Central memory CD8-positive, alpha-beta T cell (primary cell): ENCODE measurements at regions not wholly inside any gene's neighbourhood (a gene's known extent, or its start where the extent isn't known, plus 50 kb on each side); places are given as distances from the start of the nearest gene placed in this dataset.

Source experiments
- ATAC-seq: fragments of 150-1000 bp; cut with Tn5 transposase; replicated peaks from 2 replicates; pipeline ENCODE4 v1.10.0; 2022; ENCODE audit warnings: mild to moderate bottlenecking, moderate FRiP score, moderate number of reproducible peaks; ENCODE audit not compliant: poor library complexity, severe bottlenecking; ENCODE audit errors: extremely low read depth
- DNase-seq, 2 donors: peaks; one replicate each; pipeline ENCODE4 v3.0.0; 2021; ENCODE audit warnings: low spot score in 2 of 2
- H3K27ac Mint-ChIP-seq: one replicate; pipeline ENCODE4 v1.8.0; 2022; ENCODE audit warnings: low read depth, mild to moderate bottlenecking, moderate library complexity, mixed read lengths
- H3K27me3 Mint-ChIP-seq: one replicate; pipeline ENCODE4 v1.8.0; 2022; ENCODE audit warnings: mixed read lengths
- H3K36me3 Mint-ChIP-seq: one replicate; pipeline ENCODE4 v1.8.0; 2022; ENCODE audit warnings: mild to moderate bottlenecking, moderate library complexity, mixed read lengths; ENCODE audit not compliant: insufficient read depth
- H3K4me1 Mint-ChIP-seq: one replicate; pipeline ENCODE4 v1.8.0; 2022; ENCODE audit warnings: mixed read lengths
- H3K4me3 Mint-ChIP-seq: one replicate; pipeline ENCODE4 v1.8.0; 2022; ENCODE audit warnings: mild to moderate bottlenecking, moderate library complexity, mixed read lengths
- H3K9me3 Mint-ChIP-seq: one replicate; pipeline ENCODE4 v1.8.0; 2022; ENCODE audit warnings: mixed read lengths

DNA sequence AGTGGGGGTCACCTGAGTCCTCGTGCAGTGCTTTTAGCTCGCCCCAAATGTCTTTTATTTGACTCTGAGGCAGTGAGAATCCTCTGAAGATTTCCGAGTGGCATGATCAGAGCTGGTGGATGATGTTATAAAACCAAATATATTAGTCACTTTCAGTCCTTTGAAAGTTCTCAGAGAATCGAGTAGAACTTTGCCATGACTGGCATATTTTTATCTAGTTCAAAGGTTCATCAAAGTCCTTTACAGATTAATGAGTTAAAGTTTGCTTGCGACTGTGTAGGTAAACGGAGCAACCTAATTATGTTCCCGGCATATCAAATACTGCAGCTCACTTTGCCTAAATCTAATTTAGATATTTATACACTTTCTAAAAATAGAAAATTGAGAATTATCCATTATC is 498.5 kb upstream of the NOX3 start:
- Mint-ChIP-seq H3K4me3 (no peak overlapping the region), H3K27me3 (no peaks in the 10 kb centered on the region), H3K4me1 (no peaks in the 10 kb centered on the region), H3K9me3 (peaks cover 10% of the 10 kb centered on the region), H3K27ac (no peak overlapping the region), H3K36me3 (no peaks in the 10 kb centered on the region)
- DNase-seq: no peak
- ATAC-seq: no peak

DNA sequence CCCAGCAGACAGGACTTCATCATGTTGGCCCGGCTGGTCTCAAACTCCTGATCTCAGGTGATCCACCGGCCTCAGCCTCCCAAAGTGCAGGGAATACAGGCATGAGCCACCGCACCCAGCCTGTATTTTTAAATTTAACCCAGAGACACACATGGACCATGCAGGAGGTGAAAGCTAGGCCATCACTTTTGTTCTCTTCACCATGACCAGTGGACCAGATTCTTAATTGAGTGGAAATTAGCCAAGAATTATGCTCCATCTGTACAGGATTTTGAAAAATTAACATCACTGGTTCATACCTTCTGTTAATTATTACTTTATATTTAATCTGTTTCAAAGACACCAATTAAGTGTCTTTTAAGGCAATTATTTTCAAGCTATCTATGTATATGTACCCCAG is 493.6 kb upstream of the NOX3 start:
- ATAC-seq (no peak), DNase-seq (no peak)
- peaks cover 16% of the 10 kb centered on the region for H3K9me3 Mint-ChIP-seq
- no peaks in the 10 kb centered on the region for H3K4me1 Mint-ChIP-seq
- H3K4me3 Mint-ChIP-seq: no peak overlapping the region
- no peaks in the 10 kb centered on the region for H3K27me3 Mint-ChIP-seq
- H3K27ac Mint-ChIP-seq: no peak overlapping the region
- H3K36me3 Mint-ChIP-seq: no peaks in the 10 kb centered on the region

DNA sequence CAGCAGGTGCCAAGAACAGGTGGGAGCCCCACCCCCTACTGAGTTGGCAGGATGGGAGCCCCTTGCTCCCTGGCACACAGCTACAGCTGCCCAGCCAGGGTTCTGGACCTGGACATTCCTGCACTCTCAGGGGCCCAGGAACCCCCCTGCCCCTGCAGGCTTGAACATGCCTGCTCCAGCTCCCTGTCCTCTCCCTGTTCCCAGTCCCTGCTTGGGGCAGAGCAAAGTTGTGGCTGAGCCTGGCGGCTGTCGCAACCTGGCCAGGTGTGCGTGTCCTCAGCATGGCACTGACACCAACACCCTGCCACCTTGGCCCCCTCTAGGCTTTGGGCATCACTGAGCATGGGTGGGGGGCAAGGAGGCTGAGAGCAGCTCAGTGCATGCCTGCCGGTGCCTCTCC is 491.2 kb upstream of the NOX3 start:
- no peaks in the 10 kb centered on the region for H3K4me1 Mint-ChIP-seq
- H3K36me3 Mint-ChIP-seq: no peaks in the 10 kb centered on the region
- no peak overlapping the region for H3K27ac Mint-ChIP-seq
- no peaks in the 10 kb centered on the region for H3K27me3 Mint-ChIP-seq
- H3K4me3 Mint-ChIP-seq: no peak overlapping the region
- ATAC-seq: no peak
- DNase-seq: no peak
- peaks cover 12% of the 10 kb centered on the region for H3K9me3 Mint-ChIP-seq

GRCh38 chr6:155943635-155944034 is 488.0 kb upstream of the NOX3 start:
- no peak for ATAC-seq
- Mint-ChIP-seq H3K36me3 (no peaks in the 10 kb centered on the region), H3K27ac (no peak overlapping the region), H3K4me3 (no peak overlapping the region), H3K9me3 (peaks cover 12% of the 10 kb centered on the region), H3K4me1 (no peaks in the 10 kb centered on the region), H3K27me3 (no peaks in the 10 kb centered on the region)
- no peak for DNase-seq

GRCh38 chr6:155939253-155939652 is 483.6 kb upstream of the NOX3 start:
- Mint-ChIP-seq H3K9me3 (peaks cover 6% of the 10 kb centered on the region), H3K4me3 (no peak overlapping the region), H3K27ac (no peak overlapping the region), H3K27me3 (no peaks in the 10 kb centered on the region), H3K36me3 (no peaks in the 10 kb centered on the region), H3K4me1 (no peaks in the 10 kb centered on the region)
- DNase-seq (no peak), ATAC-seq (no peak)

DNA sequence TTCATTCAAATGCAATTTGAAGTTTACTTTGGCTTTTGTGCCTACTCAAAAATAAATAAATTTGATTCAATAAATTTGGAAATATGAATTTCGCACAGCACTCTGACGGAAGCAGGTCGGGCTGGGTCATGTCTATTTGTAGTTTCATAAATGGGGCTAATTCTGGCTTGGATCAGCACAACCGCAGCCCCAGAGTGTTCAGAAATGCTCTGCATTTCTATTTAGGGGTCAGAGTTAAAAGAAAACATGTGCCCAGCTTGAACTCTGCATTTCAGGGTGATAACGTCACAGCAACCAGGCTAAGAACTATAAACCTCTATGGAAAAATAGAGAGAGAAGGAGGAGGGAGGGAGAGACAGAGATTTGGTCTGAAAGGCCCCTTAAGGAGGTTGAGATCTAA is 480.9 kb upstream of the NOX3 start:
- H3K4me1 Mint-ChIP-seq: no peaks in the 10 kb centered on the region
- peaks cover 2% of the 10 kb centered on the region for H3K9me3 Mint-ChIP-seq
- no peak for DNase-seq
- no peak overlapping the region for H3K4me3 Mint-ChIP-seq
- H3K27me3 Mint-ChIP-seq: no peaks in the 10 kb centered on the region
- no peak for ATAC-seq
- H3K36me3 Mint-ChIP-seq: no peaks in the 10 kb centered on the region
- no peak overlapping the region for H3K27ac Mint-ChIP-seq

DNA sequence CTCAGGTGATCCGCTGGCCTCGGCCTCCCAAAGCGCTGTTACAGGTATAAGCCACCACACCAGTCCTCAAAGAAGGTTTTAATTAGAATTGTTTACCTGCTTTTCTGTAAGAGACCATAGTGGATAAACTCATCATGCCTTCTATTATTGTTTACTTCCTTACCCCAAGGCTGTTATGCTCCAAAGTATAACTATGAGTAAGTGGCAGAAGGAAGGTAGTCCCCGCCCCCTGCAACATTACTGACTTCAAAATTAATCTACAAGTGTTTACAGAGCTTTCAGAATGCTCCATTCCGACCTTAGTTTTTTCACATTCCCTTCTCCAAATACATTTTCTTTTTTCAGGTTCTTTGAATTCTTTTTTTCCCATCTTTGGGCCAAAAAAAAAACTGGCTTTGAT is 480.5 kb upstream of the NOX3 start:
- no peaks in the 10 kb centered on the region for H3K9me3 Mint-ChIP-seq
- ATAC-seq (no peak), DNase-seq (no peak)
- H3K4me3 Mint-ChIP-seq: no peak overlapping the region
- no peak overlapping the region for H3K27ac Mint-ChIP-seq
- no peaks in the 10 kb centered on the region for H3K4me1 Mint-ChIP-seq
- H3K36me3 Mint-ChIP-seq: no peaks in the 10 kb centered on the region
- no peaks in the 10 kb centered on the region for H3K27me3 Mint-ChIP-seq

DNA sequence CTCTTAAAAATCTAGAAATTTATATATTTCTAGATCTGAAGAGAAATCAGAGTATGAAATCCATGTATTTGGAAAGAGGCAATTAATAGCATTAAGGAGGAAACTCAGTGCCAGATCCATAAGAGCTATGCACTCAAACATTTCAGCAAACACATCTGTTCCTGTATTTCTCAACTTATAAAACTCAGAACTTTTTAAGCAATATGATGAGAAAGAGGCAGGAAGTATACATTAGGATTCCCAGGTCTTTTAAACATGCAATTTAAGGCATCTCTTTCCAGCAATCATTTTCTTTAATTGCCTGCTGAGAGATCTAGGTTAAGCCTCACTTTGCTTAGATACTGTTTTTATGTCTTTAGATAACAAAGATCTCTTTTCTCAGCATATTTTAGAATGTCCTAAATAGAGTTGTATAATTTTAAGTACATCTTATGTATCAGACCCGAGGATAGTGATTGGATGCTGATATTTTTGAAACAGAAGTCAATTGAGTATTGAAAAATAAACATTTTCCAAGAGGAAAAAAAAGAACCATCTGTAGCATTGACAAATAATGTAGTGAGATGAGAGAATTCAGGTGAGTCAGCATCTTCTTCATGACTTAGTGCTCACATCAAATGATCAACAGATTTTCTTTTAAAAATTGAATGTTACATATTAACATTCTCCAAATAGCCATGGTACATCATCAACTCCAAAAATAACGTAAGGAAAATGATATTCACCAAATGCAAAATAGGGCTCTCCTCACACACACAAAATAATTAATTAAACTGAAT is 461.4 kb upstream of the NOX3 start:
- peaks cover 6% of the 10 kb centered on the region for H3K9me3 Mint-ChIP-seq
- H3K27me3 Mint-ChIP-seq: no peaks in the 10 kb centered on the region
- DNase-seq (no peak), ATAC-seq (no peak)
- H3K36me3 Mint-ChIP-seq: no peaks in the 10 kb centered on the region
- no peaks in the 10 kb centered on the region for H3K4me1 Mint-ChIP-seq
- H3K27ac Mint-ChIP-seq: no peak overlapping the region
- no peak overlapping the region for H3K4me3 Mint-ChIP-seq

GRCh38 chr6:155915651-155916050 is 460.0 kb upstream of the NOX3 start:
- Mint-ChIP-seq H3K4me3 (no peak overlapping the region), H3K27me3 (no peaks in the 10 kb centered on the region), H3K36me3 (no peaks in the 10 kb centered on the region), H3K9me3 (peaks cover 10% of the 10 kb centered on the region), H3K27ac (no peak overlapping the region), H3K4me1 (no peaks in the 10 kb centered on the region)
- DNase-seq (no peak), ATAC-seq (no peak)

GRCh38 chr6:155913816-155914215 is 458.2 kb upstream of the NOX3 start:
- H3K4me3 Mint-ChIP-seq: no peak overlapping the region
- no peaks in the 10 kb centered on the region for H3K4me1 Mint-ChIP-seq
- no peak for DNase-seq
- peaks cover 1% of the 10 kb centered on the region for H3K36me3 Mint-ChIP-seq
- no peak overlapping the region for H3K27ac Mint-ChIP-seq
- peaks cover 6% of the 10 kb centered on the region for H3K9me3 Mint-ChIP-seq
- H3K27me3 Mint-ChIP-seq: no peaks in the 10 kb centered on the region
- no peak for ATAC-seq

DNA sequence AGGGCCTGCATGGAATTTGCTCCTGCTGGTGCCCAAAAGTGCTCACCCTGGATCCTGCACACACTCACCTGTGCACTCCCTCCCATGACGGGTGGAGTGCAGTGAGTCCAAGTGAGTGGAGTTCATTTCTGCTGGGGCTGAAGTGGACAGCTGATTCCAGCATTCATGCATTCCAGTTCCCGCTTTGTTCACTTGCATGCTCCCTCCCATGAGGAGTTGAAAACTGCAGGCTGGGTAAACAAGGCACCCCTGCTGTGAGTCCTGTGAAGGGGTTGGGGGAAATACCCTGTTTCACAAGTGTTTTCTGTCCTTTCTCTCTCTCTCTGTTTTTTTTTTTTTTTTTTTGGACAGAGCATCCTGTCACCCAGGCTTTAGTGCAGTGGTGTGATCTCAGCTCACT is 454.1 kb upstream of the NOX3 start:
- no peak for DNase-seq
- no peaks in the 10 kb centered on the region for H3K27me3 Mint-ChIP-seq
- H3K4me1 Mint-ChIP-seq: no peaks in the 10 kb centered on the region
- H3K36me3 Mint-ChIP-seq: peaks cover 1% of the 10 kb centered on the region
- peaks cover 17% of the 10 kb centered on the region for H3K9me3 Mint-ChIP-seq
- ATAC-seq: no peak
- no peak overlapping the region for H3K27ac Mint-ChIP-seq
- no peak overlapping the region for H3K4me3 Mint-ChIP-seq

DNA sequence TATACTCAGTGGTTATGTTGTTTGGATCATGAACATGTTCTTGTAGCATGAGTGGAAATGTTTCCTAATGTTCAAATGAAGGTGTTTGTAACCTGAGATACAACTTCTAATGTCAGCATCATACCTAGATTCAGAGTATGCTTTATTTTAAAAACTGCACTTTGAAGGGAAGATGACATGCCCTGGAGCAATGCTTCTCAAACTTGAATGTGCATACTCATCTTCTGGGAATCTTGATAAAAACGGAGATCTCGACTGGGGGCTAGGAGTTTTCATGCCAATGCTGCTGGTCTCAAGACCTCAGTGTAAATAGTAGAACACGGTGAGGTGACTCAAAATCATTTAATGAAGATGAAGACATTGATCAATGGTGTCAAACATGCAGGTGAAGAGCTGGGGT is 440.0 kb upstream of the NOX3 start:
- Mint-ChIP-seq H3K9me3 (peaks cover 4% of the 10 kb centered on the region), H3K36me3 (no peaks in the 10 kb centered on the region), H3K4me3 (no peak overlapping the region), H3K27ac (no peak overlapping the region), H3K4me1 (no peaks in the 10 kb centered on the region), H3K27me3 (no peaks in the 10 kb centered on the region)
- ATAC-seq (no peak), DNase-seq (no peak)

DNA sequence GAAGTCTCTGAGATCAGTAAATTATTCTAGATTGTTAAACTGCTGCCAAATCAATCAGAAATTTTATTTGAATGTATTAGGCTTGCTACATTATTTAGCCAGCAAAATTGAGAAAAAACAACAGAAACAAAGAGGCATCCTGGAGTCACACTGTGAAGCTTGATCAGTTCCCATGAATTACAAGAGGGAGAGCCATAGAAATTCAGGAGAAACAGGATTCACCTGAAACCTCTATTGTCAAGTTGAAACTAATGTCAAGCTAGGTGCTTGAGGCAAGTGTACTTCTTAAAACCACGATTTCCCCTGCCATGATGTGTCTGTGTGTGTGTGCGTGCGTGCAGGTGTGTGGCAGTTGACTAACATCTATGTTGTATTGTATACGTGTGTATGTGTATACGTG is 439.1 kb upstream of the NOX3 start:
- Mint-ChIP-seq H3K4me1 (no peaks in the 10 kb centered on the region), H3K27ac (no peak overlapping the region), H3K27me3 (no peaks in the 10 kb centered on the region), H3K36me3 (no peaks in the 10 kb centered on the region), H3K4me3 (no peak overlapping the region), H3K9me3 (peaks cover 4% of the 10 kb centered on the region)
- ATAC-seq: no peak
- no peak for DNase-seq
